ENCODE measurements at regions not wholly inside any gene's neighbourhood (a gene's known extent, or its start where the extent isn't known, plus 50 kb on each side); places are given as distances from the start of the nearest gene placed in this dataset.
"Not testable (repeated sequence)": the region's sequence is repeated elsewhere in the genome, so short reads cannot be mapped to it uniquely, and the experiment has no call there.

GRCh38 chr17:71636644-71637043, 484.2 kb upstream of the SOX9 start:
- no peak for DNase-seq (ENCODE audit: low read depth)
- in situ Hi-C loops (cut with HindIII; ENCODE audit: low sequenced_read_pairs), result no loop called here
- TF ChIP-seq, protein P1, sequence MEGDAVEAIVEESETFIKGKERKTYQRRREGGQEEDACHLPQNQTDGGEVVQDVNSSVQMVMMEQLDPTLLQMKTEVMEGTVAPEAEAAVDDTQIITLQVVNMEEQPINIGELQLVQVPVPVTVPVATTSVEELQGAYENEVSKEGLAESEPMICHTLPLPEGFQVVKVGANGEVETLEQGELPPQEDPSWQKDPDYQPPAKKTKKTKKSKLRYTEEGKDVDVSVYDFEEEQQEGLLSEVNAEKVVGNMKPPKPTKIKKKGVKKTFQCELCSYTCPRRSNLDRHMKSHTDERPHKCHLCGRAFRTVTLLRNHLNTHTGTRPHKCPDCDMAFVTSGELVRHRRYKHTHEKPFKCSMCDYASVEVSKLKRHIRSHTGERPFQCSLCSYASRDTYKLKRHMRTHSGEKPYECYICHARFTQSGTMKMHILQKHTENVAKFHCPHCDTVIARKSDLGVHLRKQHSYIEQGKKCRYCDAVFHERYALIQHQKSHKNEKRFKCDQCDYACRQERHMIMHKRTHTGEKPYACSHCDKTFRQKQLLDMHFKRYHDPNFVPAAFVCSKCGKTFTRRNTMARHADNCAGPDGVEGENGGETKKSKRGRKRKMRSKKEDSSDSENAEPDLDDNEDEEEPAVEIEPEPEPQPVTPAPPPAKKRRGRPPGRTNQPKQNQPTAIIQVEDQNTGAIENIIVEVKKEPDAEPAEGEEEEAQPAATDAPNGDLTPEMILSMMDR (IDR thresholded peaks at IDR 0.05; ENCODE audit: low read depth, low read length, missing control alignments), result no peak
- H3K4me3 ChIP-seq (ENCODE audit: low read depth, low read length), result no peak overlapping the region

- TF ChIP-seq, protein P1 (IDR thresholded peaks at IDR 0.05; ENCODE audit: low read depth, low read length, missing control alignments), result no peak
- in situ Hi-C loops (cut with HindIII; ENCODE audit: low sequenced_read_pairs), result no loop called here
- H3K4me3 ChIP-seq (ENCODE audit: low read depth, low read length), result no peak overlapping the region
- no peak for DNase-seq (ENCODE audit: low read depth)
Measured at GRCh38 chr17:71638668-71639067, 482.2 kb upstream of the SOX9 start.

DNA sequence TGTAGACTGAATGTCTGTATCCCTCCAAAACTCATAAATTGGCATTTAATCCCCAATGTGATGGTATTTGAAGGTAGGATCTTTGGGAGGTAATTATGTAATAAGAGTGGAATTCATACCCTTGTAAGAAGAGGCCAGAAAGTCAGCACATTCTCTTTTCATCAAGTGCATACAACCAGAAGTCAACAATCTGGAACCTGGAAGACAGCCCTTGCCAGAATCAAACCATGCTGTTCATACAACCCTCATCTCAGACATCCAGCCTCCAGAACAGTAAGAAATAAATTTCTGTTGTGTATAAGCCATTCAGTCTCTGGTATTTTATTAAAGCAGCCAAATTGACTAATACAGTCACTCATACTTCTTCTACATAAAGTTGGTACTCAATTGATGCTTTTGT, 481.0 kb upstream of the SOX9 start:
- TF ChIP-seq, protein P1 (IDR thresholded peaks at IDR 0.05; ENCODE audit: low read depth, low read length, missing control alignments), result no peak
- DNase-seq (ENCODE audit: low read depth), result no peak
- no peak overlapping the region for H3K4me3 ChIP-seq (ENCODE audit: low read depth, low read length)
- in situ Hi-C loops (cut with HindIII; ENCODE audit: low sequenced_read_pairs), result no loop called here

DNA sequence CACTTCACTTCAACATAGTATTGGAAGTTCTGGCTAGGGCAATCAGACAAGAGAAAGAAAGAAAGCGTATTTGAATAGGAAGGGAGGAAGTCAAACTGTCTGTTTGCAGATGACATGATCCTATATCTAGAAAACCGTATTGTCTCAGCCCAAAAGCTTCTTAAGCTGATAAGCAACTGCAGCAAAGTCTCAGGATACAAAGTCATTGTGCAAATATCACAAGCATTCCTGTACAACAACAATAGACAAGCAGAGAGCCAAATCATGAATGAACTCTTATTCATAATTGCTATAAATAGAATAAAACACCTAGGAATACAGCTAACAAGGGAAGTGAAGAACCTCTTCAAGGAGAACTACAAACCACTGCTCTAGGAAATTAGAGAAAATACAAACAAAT, 473.9 kb upstream of the SOX9 start:
- H3K4me3 ChIP-seq (ENCODE audit: low read depth, low read length); DNase-seq (ENCODE audit: low read depth); in situ Hi-C loops (cut with HindIII; ENCODE audit: low sequenced_read_pairs): not testable (repeated sequence)

DNA sequence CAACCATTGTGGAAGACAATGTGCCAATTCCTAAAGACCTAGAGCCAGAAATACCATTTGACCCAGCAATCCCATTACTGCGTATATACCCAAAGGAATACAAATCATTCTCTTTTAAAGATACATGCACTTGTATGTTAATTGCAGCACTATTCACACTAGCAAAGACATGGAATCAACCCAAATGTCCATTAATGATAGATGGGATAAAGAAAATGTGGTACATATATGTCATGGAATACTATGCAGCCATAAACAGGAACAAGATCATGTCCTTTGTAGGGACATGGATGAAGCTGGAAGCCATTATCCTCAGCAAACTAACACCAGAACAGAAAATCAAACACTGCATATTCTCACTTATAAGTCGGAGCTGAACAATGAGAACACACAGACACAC, 472.5 kb upstream of the SOX9 start:
- in situ Hi-C loops (cut with HindIII; ENCODE audit: low sequenced_read_pairs); H3K4me3 ChIP-seq (ENCODE audit: low read depth, low read length); DNase-seq (ENCODE audit: low read depth): not testable (repeated sequence)

DNA sequence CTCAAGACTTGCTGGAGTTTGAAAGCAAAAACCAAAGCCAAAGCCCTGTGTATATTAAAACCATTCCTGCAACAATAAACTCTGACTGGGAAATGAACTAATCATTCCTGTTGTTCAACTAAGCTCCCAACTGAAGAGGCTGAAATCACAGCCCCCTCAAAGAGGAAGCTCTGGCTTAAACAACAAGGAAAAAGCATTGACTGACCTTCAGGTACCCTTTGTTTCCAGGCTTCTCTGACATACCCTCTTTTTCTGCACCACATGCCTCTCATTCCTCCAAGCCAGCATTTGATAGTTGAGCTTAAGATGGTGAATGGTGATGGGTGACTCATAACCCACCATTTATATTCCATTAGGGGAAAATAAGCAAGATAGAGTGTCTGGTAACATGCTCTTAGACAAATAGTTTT, 470.9 kb upstream of the SOX9 start:
- H3K4me3 ChIP-seq (ENCODE audit: low read depth, low read length), result no peak overlapping the region
- in situ Hi-C loops (cut with HindIII; ENCODE audit: low sequenced_read_pairs), result no loop called here
- TF ChIP-seq, protein P1 (IDR thresholded peaks at IDR 0.05; ENCODE audit: low read depth, low read length, missing control alignments), result no peak
- DNase-seq (ENCODE audit: low read depth), result peak; percentile 23

DNA sequence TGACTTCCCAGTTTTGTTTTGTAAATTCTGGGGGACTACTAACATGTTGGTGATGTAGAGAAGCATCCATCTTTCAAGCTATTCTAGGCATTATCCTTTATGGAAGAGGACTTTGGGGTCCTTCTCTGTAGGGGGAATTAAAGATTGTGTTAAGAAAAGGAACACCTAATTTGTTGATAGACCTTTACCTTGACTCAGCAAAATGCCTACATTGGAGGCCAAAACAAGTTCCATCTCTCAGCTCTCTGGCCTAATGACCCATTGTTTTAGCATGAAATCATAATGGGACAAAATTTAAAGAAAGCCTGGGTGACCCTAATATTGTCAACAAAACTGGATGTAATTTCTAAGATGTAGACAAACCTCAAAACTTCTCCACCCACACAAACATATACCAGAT, 465.3 kb upstream of the SOX9 start:
- no peak for DNase-seq (ENCODE audit: low read depth)
- H3K4me3 ChIP-seq (ENCODE audit: low read depth, low read length), result no peak overlapping the region
- in situ Hi-C loops (cut with HindIII; ENCODE audit: low sequenced_read_pairs), result no loop called here
- TF ChIP-seq, protein P1 (IDR thresholded peaks at IDR 0.05; ENCODE audit: low read depth, low read length, missing control alignments), result no peak

All from astrocyte of the cerebellum (primary cell).